ENCODE measurements at regions not wholly inside any gene's neighbourhood (a gene's known extent, or its start where the extent isn't known, plus 50 kb on each side); places are given as distances from the start of the nearest gene placed in this dataset.
"Not testable (repeated sequence)": the region's sequence is repeated elsewhere in the genome, so short reads cannot be mapped to it uniquely, and the experiment has no call there.

DNA sequence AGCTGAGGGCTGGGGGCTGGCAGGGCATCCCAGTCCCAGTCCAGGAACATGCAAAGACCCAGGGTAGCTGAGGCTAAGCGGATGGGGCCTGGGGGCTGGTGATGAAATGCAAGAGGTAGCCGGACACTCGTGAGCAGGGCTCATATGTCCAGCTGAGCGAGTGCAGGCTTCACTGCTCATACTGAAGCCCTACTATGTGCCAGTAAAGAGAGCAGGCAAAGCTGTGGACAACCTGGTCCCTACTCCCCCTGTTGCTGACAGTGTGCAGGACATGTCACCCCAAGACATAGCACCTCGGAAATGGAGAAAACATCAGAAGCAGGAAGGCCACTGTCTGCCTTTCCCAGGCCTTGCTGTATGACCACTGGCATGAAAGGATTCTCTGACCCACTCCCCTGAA, 122.4 kb upstream of the STX18 start:
- DNase-seq, result no peak

DNA sequence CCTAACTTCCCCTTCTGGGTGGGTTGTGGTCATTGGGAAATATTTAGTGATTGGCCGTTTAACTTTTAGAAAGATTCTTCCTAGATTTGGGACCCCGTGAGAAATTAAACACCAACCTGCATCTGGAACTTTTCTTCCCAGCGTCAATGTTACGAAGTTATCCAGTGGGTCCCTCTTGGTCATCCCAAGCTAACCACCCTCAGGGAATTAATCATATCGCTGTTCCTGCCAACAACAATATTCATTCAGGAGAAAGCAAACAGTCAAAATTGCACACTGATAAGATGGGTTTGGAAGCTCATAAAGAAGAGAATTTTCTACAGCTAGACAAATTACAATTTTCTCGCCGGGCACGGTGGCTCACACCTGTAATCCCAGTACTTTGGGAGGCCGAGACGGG, 121.2 kb upstream of the STX18 start:
- no peak for DNase-seq

DNA sequence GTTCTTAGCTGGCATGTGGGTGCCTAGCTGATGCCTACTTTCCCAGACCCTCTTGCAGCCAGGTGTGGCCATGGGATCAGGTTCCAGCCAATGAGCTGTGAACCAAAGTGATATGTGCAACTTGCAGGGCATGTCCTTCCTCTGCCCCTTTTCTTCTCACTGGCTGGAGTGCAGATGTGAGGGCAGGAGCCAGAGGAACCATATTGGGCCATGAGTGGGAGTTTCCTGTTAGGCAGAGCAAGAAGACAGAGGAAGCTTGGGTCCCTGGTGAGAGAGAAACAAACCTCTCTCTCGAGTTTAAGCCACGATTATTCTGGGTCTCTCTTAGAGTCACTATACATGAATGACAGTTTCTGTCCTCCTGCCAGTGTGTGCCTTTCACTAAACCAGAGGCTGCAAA, 120.4 kb upstream of the STX18 start:
- DNase-seq, result no peak

DNA sequence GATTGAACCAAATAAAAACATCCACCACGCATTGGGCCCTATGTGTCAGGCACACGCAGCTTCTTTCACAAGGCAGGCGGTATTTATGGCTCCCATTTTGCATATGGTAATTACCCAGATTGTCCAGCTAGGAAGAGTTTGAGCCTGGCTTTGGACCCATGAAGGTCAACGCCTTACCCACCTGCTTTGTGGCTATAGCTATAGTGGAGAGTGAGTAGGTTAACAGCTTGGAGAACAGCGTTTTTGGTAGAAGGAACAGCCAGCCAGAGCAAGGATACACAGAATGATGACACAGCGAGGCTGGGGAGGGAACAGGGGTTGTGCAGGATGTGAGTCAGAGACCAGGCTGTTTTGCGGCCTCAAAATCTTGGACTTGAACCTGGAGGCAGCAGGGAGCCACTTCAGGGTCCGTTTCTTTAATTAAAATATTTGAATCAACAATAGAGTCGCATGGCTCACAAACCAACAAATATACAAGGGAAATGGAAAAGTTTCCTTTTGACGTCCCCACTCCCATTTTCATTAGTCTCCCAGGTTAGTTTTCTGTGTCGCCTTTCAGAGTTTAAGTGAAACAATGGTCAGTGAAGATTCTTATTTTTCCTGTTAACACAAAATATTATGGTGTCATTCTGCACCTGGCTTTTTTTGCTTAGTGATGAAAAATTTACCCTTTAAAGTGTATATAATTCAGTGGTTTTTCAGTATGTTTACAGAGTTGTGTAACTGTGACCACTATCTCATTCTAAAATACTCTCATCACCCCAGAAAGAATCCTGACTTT, 118.2 kb upstream of the STX18 start:
- peak; percentile 82 for DNase-seq

DNA sequence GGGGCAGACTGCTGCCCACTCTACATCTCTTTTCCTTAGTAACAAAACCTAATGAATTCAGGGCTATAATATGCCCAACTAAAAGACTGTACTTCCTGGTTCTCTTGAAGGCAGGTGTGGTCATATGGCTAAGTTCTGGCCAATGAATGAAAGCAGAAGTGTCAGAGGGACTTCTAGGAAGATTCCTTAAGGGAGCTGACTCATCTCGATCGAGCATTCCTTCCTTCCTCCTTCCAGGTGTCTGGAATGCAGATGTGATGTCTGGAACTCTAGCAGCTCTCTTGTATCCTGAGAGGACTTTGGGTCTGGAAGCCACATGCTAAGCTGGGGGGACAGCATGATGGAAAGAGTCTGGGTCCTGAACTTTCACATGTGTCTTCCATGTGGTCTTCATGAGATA, 116.2 kb upstream of the STX18 start:
- no peak for DNase-seq

DNA sequence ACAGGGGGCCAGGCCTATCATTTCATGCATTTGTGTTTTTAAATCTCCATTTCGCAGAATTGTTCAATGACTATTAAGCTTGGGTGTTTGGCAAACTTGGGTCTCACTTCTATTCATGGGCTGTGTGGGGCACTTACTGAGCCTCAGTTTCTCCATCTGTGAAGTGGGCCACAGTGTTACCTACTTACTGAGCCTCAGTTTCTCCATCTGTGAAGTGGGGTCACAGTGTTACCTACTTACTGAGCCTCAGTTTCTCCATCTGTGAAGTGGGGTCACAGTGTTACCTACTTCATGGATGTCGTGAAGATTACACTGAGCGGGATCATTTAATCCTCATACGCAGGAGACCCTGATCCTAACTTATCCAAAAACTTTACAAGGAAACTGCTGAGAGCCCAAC, 115.1 kb upstream of the STX18 start:
- DNase-seq, result no peak

DNA sequence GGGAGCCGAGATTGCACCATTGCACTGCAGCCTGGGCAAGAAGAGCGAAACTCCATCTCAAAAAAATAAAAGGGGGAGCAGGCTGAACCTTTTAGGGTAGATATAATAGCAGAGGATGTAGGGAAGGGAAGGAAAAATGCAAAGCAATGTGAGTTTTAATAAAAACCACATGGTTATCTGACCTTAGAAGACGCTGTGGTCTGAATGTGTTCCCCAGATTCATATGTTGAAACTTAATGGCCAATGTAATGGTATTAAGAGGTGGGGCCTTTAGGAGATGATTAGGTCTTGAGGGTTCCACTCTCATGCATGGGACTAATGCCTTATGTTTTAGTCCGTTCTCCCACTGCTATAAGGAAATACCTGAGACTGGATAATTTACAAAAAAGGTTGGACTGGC, 114.1 kb upstream of the STX18 start:
- DNase-seq, result no peak

DNA sequence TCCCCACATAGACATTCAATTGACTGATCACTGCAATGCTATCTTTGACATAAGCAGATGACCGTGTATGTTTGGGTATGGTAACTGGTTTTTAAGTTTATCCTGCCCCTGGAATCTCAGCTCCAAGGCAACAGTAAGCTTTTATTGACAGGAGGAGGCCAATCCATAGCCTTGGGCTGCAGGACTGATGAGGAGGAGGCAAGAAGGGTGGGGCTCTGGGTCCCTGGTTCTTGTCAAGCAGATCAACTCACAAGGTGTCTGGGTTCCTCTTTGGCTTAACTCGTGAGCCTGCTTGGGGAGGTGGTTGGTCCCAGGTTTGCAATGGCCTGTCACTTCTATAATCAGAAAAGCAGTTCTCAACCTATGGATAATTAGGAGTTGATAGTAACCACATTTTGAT, 113.2 kb upstream of the STX18 start:
- DNase-seq, result no peak

DNA sequence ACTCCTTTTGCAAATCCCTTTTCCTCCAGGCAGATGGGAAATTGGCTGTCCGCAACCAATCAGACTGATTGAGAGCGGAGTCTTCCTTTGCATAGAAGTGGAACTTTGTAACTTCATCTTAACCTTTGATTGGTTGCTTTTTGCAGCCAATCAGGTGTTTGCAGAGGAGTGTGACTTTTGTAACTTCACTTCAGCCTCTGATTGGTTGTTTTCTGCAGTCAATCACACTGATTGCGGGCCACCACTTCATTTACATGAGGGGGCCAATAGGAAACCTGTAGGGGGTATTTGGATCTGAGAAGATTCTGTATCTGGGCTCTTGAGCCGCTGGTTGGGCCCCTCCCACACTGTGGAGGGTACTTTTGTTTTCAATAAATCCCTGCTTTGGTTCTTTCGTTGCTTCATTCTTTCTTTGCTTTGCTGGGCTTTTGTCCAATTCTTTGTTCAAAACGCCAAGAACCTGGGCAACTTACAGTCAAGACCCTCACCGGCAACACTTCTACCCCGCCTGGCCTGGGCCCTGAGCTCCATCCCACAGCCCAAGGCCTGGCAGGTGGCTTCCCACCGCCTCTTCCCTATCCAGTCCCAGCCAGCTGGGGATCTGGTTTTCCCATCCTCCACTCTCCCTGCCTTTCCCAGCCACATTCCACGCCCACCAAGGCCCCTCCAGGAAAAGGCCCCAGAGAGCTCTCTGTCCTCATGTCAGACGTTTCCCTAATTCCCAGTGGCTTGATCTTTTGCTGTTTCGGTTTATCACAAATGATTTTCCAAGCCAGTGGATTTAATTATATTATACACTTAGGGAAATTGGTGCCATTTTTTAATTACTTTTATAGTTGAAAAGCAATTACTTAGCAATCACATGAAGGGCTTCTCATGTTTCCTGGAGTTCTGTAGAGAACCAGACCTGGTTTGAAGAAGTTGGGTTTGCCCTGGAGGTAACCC, 110.2 kb upstream of the STX18 start:
- no peak for DNase-seq

DNA sequence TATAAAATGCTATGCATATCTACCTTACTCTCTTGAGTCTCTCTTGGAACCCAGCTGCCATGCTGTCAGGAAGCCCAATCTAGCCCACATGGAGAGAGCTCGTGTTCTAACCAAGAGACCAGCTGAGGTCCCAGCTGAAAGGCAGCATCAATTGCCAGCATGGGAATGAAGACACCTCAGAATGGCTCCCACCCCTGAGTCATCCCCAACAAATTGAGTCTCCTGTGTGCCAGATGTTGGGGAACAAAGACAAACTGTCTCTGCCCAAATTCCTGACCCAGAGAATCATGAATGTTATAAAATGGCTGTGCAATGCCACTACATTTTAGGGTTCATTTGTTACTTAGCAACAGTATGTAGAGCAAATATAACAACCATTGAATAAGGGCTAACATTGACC, 105.2 kb upstream of the STX18 start:
- no peak for DNase-seq

DNA sequence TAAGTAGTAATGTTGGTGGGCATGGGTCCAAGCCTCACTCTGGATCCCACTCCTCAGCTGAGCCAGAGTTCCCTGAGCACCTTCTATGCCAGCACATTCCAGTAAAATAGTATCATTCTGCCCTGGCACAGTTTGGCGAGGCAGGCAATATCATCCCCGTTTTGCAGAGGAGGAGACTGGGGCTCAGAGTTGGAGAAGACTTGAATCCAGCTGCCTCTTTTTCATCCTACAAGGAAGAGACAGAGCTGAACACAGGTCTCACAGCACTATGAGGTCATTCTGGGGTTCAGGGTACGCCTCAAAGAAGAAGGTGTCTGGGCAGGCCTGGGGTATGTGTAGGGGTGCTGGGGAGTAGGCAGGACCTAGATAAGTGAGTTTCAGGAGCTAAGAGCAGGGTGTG, 103.9 kb upstream of the STX18 start:
- no peak for DNase-seq

DNA sequence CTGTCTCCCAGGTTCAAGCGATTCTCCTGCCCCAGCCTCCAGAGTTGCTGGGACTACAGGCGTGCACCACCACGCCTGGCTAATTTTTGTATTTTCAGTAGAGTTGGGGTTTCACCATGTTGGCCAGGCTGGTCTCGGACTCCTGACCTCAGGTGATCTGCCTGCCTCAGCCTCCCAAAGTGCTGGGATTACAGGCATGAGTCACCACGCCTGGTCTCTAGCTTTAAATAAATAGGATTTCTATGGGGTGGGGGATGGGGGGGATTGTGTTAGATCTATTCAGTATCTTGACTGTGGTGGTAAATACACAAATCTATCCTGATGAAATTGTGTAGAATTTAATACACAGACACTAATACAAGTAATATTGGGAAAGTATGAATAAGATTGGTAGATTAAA, 102.4 kb upstream of the STX18 start:
- not testable (repeated sequence) for DNase-seq

DNA sequence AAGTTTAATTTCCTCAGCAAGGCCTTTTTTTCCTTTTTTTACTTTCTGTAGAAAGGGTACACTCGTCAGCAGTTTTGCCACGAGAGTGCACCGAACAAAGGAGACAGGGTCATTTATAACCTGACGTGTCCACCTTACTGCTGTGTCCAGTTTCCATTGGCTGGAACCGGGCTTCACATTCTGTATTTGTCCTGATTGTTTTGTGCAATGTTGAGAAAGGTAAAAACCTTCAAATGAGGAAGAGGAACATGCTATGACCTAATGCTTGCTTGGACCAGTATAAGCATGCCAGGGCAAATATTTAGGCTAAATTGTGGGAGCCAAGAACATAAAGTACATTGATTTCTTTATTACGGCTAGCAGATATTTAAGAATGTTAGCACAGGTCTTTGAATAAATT, 101.9 kb upstream of the STX18 start:
- DNase-seq, result not testable (repeated sequence)

DNA sequence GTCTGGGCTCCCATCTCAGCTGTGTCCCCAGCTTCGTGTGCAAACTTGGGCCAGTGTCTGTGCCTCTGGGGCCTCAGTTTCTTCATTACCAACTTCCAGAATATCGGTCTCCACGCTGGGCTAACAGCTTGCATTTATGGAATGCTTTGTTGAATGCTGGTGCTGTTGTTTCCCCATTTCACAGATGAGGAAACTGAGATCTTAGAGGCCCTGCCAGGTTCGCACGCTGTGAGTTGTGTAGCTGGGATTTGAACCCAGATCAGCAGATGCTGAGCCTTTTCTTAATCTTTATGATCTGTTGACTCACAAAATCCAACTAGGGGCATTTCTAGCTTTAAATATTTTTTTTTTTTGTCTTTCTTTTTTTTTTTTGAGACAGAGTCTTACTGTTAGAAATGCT, 101.5 kb upstream of the STX18 start:
- DNase-seq, result no peak

DNA sequence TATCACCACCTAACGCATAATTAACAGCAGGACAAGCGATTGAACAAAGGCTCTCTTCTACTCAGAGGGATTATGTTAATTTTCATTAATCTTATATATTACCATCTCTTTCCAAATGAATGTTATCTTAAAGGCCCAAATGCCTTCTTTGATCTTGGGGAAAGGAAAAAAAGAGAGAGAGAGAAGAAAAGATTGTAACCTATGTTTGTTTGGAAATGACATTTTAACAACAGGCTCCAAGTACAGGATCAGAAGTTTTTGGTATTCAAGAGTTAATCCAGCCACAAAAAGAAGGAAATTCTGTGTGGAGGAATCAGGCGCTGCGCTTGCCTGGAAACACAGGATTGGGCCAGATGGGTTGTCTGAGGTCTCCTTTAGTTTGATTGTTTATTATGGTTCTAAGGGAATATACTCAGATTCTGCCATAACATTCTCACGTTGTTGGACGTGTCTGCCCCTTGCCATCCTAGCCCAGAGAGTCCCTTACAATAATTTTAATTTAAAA, 100.7 kb upstream of the STX18 start:
- DNase-seq, result no peak

DNA sequence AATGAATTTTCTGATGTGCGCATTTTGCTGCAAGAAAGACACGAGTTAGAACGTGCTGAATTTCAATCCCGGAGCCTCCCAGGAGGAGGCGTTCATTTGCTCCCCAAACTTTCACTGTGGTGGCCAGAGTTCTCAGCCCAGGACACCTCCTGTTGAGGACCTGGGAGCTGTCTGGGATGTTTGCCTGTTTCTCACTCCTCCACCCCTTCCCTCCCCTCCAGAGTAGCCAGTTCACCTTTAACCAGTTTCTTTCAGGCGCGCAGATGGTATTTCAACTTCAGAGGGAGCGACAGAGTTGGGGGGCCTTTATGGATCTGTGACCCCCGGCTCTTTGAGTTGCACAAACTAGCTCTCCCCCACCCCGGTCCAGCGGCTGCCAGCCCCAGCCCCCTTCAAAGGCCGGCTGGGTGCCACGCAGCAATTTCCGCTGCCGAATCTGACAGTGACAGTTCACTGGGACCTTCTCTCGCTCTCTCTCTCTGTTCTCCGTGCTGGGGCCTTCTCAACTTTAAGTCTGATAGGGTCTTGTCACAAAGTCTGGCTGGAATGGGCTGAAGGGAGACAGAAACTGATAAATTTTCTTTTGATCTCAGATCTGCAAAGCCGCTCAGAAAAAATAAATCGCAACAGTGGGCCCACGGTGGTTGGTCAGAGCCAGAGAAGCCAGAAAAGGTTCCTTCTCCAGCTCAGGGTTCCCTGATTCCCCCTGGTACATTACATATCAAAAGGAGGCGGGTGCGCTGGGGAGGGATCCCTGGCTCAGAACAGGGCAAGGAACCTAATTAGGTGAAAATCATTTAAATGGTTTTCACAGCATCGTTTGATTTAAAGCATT, 100.0 kb upstream of the STX18 start:
- no peak for DNase-seq

DNA sequence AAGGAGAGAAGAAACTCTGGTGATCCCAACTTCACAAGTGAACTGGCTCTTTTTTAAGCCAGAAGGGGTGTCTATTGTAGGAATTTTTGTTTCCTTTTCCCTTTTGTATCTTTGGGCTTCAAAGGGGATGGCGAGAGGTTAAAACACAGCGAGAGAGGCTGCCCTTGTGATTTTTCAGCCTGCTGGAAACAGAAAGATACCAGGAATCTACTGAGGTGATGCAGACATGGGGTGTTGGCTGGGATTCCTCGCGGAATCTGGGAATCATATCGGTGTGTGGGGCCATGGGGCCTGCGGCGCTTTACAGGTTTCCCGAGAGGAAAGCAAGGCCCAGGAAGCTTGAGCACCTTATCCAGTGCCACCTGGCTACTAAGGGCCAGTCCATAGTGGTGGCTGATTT, 99.4 kb upstream of the STX18 start:
- no peak for DNase-seq

DNA sequence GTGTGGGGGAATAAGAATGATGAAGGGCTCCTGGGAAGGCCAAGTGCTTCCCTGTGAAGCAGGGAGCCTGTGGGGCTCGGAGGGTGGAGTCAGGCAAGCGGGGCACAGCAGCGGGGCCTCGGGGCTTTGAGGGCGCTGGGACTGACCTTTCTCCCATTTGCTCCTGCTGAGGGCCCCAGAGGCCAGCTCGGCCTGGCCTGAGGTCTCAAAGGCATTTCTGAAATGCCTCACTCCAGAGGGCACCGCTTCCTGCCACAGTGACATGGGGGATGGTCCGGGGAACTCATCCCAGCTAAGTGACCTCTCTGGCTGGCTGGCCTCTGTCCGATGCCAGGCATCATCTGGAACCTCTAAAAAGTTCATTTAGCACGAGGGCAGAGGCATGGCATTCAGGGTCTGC, 98.8 kb upstream of the STX18 start:
- no peak for DNase-seq

DNA sequence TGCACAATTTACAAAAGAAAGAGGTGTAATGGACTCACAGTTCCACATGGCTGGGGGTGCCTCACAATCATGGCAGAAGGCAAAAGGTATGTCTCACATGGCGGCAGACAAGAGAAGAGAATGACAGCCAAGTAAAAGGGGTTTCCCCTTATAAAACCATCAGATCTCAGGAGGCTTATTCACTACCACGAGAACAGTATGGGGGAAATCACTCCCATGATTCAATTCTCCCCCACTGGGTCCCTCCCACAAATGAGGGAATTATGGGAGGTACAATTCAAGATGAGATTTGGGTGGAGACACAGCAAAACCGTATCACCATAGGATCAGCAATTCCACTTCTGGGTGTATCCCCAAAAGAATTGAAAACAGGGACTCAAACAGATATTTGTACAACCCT, 97.5 kb upstream of the STX18 start:
- DNase-seq, result no peak

DNA sequence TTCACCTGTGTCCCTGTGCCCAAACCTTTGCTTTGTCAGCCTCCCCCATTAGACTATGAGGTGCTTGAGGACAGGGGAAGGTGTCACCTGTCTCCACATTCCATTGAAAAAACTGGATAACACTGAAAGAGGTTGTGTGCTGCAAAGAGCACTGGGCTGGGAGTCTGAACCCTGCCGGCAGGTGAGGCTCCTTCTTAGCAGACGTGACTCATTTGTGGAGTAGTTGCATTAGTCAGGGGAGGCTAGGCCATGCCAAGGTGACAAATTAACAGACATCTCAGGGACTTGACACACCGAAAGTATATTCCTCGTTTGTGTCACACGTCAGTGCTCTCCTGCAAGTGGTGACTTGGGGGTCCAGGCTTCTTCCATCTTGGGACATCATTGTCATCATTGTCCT, 95.9 kb upstream of the STX18 start:
- DNase-seq, result no peak

DNA sequence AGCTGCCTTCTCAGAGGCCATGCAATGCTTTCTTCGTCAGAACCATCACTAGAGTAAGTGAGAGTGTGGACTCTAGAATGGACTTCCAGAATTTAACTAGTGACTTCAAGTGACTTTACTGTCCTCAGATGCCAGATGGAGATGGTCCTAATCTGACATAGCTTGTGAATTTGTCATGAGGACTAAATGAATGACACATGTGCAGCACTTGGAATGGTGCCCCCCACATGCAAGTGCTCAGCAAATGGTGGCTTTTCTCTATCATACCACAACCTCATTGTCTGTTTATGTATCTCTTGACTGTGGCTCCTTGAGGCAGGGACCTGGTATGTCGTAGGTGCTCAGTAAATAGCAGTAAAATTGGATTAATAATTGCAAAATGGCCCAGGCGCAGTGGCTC, 91.6 kb upstream of the STX18 start:
- DNase-seq, result no peak

DNA sequence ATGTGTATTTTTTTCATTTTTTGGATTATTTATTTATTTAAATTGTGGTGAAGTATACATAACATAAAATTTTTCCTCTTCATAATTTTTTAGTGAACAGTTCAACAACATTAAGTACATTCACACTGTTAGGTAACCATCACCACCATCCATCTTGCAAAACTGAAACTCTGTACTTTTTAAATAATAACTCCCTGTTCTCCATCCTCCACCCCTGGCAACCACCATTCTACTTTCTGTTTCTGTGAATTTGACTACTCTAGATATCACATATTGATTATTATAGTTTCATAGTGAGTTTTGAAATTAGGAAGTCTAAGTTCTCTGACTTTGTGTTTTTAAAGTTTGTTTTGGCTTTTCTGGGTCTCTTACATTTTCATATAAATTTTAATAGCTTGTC, 89.3 kb upstream of the STX18 start:
- no peak for DNase-seq

DNA sequence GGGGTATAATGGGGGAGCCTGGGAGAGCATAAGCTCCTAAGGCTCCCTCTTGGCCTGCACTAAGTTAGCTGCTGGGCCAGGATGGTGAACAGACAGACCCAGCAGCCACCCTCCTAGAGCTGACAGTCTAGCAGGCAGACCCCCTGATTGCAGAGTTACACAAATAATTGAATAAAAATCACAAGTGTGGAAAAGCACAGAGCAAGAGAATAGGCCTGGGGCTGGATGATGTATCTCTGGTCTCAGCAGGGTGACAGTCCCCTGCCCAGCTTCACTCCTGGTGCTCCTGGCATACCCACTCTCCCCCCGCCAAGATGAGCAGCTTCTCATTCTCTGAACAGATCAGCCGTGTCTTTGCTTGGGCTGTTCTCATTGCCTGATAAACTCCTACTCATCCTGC, 86.1 kb upstream of the STX18 start:
- no peak for DNase-seq
